ENCODE measurements at regions not wholly inside any gene's neighbourhood (a gene's known extent, or its start where the extent isn't known, plus 50 kb on each side); places are given as distances from the start of the nearest gene placed in this dataset.

DNA sequence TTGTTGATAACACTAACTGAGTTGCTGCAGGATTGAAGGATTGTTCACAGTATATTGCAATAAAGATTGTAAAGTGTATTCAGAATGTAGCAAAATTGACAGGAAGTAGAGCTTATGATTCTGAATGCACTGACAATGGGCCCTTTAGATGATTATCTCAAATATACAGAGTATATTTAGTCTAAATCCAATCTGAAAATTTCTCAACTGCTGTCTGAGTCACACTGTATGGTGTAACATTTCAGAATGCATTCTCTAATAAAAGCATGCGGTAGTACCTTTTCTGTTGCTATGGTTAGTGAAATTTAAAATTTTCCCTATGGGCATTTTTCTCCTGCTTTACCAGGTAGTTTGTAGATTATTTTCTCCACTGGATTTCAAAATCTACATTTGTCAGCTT, 365.2 kb downstream of the PCDH17 start:
- TF ChIP-seq POLR2A (IDR thresholded peaks at IDR 0.05; ENCODE audit: low read depth, low read length): no peak
- TF ChIP-seq POLR2AphosphoS5 (IDR thresholded peaks at IDR 0.05; ENCODE audit: low read depth, low read length): no peak

Measured in GM12892 (cell line).